ENCODE measurements at regions not wholly inside any gene's neighbourhood (a gene's known extent, or its start where the extent isn't known, plus 50 kb on each side); places are given as distances from the start of the nearest gene placed in this dataset.

DNA sequence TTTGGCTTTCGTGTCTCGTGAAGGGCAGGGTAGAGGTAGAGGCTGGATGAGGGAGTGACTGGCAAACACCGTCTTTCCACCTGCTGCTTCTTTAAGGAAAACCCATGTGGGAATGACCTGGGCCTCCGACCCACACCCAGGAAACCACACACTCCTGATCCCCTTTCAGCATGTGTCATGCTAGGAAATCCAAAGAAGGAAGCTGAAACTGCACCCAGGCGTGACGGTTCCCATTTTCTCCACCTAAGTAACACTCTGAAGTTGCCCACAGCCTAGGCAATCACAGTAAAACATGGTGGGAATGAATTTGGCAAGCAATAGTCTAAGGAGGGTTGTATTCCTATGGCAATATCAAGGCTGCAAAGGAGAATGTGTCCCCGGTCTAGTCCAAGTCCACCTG, 538.4 kb upstream of the NOX3 start:
- no peaks in the 10 kb centered on the region for H3F3A ChIP-seq (ENCODE audit: insufficient read depth, low read length, poor library complexity, severe bottlenecking)
- H3K27me3 ChIP-seq (ENCODE audit: insufficient read depth, low read depth, low read length), result no peaks in the 10 kb centered on the region
- H4K20me1 ChIP-seq (ENCODE audit: insufficient read depth), result no peaks in the 10 kb centered on the region
- H2AFZ ChIP-seq (ENCODE audit: low read depth, low read length), result no peak overlapping the region
- no peak overlapping the region for H3K9ac ChIP-seq (ENCODE audit: low read length)
- no peaks in the 10 kb centered on the region for H3K9me2 ChIP-seq (ENCODE audit: insufficient read depth, low read length)
- TF ChIP-seq, protein P1, sequence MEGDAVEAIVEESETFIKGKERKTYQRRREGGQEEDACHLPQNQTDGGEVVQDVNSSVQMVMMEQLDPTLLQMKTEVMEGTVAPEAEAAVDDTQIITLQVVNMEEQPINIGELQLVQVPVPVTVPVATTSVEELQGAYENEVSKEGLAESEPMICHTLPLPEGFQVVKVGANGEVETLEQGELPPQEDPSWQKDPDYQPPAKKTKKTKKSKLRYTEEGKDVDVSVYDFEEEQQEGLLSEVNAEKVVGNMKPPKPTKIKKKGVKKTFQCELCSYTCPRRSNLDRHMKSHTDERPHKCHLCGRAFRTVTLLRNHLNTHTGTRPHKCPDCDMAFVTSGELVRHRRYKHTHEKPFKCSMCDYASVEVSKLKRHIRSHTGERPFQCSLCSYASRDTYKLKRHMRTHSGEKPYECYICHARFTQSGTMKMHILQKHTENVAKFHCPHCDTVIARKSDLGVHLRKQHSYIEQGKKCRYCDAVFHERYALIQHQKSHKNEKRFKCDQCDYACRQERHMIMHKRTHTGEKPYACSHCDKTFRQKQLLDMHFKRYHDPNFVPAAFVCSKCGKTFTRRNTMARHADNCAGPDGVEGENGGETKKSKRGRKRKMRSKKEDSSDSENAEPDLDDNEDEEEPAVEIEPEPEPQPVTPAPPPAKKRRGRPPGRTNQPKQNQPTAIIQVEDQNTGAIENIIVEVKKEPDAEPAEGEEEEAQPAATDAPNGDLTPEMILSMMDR (IDR thresholded peaks at IDR 0.05; ENCODE audit: poor library complexity, severe bottlenecking), result no peak
- TF ChIP-seq EP300 (conservative IDR thresholded peaks at IDR 0.05; ENCODE audit: poor library complexity, severe bottlenecking) (no peak), EZH2 (IDR thresholded peaks at IDR 0.05; ENCODE audit: borderline replicate concordance, insufficient read depth, low read length, poor library complexity, severe bottlenecking) (no peak), POLR2AphosphoS5 (IDR thresholded peaks at IDR 0.05) (no peak), MXI1 (conservative IDR thresholded peaks at IDR 0.05; ENCODE audit: poor library complexity, severe bottlenecking) (no peak), SMC3 (conservative IDR thresholded peaks at IDR 0.05; ENCODE audit: poor library complexity) (no peak), RAD21 (conservative IDR thresholded peaks at IDR 0.05) (no peak), TAF1 (IDR thresholded peaks at IDR 0.05; ENCODE audit: low read depth) (no peak)
- TF ChIP-seq, protein P2, sequence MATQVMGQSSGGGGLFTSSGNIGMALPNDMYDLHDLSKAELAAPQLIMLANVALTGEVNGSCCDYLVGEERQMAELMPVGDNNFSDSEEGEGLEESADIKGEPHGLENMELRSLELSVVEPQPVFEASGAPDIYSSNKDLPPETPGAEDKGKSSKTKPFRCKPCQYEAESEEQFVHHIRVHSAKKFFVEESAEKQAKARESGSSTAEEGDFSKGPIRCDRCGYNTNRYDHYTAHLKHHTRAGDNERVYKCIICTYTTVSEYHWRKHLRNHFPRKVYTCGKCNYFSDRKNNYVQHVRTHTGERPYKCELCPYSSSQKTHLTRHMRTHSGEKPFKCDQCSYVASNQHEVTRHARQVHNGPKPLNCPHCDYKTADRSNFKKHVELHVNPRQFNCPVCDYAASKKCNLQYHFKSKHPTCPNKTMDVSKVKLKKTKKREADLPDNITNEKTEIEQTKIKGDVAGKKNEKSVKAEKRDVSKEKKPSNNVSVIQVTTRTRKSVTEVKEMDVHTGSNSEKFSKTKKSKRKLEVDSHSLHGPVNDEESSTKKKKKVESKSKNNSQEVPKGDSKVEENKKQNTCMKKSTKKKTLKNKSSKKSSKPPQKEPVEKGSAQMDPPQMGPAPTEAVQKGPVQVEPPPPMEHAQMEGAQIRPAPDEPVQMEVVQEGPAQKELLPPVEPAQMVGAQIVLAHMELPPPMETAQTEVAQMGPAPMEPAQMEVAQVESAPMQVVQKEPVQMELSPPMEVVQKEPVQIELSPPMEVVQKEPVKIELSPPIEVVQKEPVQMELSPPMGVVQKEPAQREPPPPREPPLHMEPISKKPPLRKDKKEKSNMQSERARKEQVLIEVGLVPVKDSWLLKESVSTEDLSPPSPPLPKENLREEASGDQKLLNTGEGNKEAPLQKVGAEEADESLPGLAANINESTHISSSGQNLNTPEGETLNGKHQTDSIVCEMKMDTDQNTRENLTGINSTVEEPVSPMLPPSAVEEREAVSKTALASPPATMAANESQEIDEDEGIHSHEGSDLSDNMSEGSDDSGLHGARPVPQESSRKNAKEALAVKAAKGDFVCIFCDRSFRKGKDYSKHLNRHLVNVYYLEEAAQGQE (IDR thresholded peaks at IDR 0.05; ENCODE audit: borderline replicate concordance), result no peak
- H3K27ac ChIP-seq (ENCODE audit: low read length), result no peak overlapping the region
- no peaks in the 10 kb centered on the region for H3K9me3 ChIP-seq (ENCODE audit: low read length)
- H3K4me3 ChIP-seq (ENCODE audit: low read length), result no peak overlapping the region
- H3K79me2 ChIP-seq (replicated peaks; ENCODE audit: insufficient read depth, low read length), result no peaks in the 10 kb centered on the region
- no peaks in the 10 kb centered on the region for H3K36me3 ChIP-seq (ENCODE audit: insufficient read depth, low read length)
- no peak overlapping the region for H3K4me2 ChIP-seq (ENCODE audit: low read length)

DNA sequence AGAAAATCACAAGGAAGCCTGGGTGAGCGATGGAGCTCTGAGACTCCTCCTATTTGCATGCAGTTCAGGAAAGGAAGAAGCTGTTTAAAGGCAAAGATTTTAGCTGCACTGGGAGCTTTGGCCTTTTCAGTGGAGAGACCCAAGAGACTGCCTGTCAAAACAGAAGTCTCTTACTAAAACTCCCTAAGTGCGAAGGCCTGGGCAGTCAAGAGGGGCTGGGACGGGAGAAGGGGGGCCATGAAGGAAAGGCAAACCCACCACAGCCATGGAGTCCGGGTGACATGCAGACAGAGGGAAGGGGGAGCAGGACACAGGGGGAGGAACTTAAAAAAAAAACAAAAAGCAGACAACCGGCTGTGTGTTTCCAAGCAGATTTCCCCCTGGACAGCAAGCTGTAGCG, 537.6 kb upstream of the NOX3 start:
- Histone ChIP-seq H2AFZ (ENCODE audit: low read depth, low read length) (no peak overlapping the region), H3K27me3 (ENCODE audit: insufficient read depth, low read depth, low read length) (no peaks in the 10 kb centered on the region), H4K20me1 (ENCODE audit: insufficient read depth) (no peaks in the 10 kb centered on the region), H3K36me3 (ENCODE audit: insufficient read depth, low read length) (no peaks in the 10 kb centered on the region), H3K4me2 (ENCODE audit: low read length) (no peak overlapping the region), H3K9ac (ENCODE audit: low read length) (no peak overlapping the region), H3K79me2 (replicated peaks; ENCODE audit: insufficient read depth, low read length) (no peaks in the 10 kb centered on the region), H3F3A (ENCODE audit: insufficient read depth, low read length, poor library complexity, severe bottlenecking) (no peaks in the 10 kb centered on the region), H3K9me3 (ENCODE audit: low read length) (no peaks in the 10 kb centered on the region), H3K4me3 (ENCODE audit: low read length) (no peak overlapping the region), H3K27ac (ENCODE audit: low read length) (no peak overlapping the region), H3K9me2 (ENCODE audit: insufficient read depth, low read length) (no peaks in the 10 kb centered on the region)
- TF ChIP-seq SMC3 (conservative IDR thresholded peaks at IDR 0.05; ENCODE audit: poor library complexity) (no peak), RAD21 (conservative IDR thresholded peaks at IDR 0.05) (no peak), MXI1 (conservative IDR thresholded peaks at IDR 0.05; ENCODE audit: poor library complexity, severe bottlenecking) (no peak), EZH2 (IDR thresholded peaks at IDR 0.05; ENCODE audit: borderline replicate concordance, insufficient read depth, low read length, poor library complexity, severe bottlenecking) (no peak), TAF1 (IDR thresholded peaks at IDR 0.05; ENCODE audit: low read depth) (no peak), EP300 (conservative IDR thresholded peaks at IDR 0.05; ENCODE audit: poor library complexity, severe bottlenecking) (no peak), POLR2AphosphoS5 (IDR thresholded peaks at IDR 0.05) (no peak)
- TF ChIP-seq, protein P2 (IDR thresholded peaks at IDR 0.05; ENCODE audit: borderline replicate concordance), result no peak
- TF ChIP-seq, protein P1 (IDR thresholded peaks at IDR 0.05; ENCODE audit: poor library complexity, severe bottlenecking), result no peak

All from neural cell (in vitro differentiated cells).